Hematopoietic multipotent progenitor cell treated with erythropoietin and hydrocortisone succinate and interleukin-3 and kit ligand, for 17 days (in vitro differentiated cells): ENCODE measurements at regions not wholly inside any gene's neighbourhood (a gene's known extent, or its start where the extent isn't known, plus 50 kb on each side); places are given as distances from the start of the nearest gene placed in this dataset.

Source experiments
- DNase-seq: peaks from one replicate; pipeline ENCODE4 v3.0.0-alpha.2; 2015; ENCODE audit warnings: low spot score

DNA sequence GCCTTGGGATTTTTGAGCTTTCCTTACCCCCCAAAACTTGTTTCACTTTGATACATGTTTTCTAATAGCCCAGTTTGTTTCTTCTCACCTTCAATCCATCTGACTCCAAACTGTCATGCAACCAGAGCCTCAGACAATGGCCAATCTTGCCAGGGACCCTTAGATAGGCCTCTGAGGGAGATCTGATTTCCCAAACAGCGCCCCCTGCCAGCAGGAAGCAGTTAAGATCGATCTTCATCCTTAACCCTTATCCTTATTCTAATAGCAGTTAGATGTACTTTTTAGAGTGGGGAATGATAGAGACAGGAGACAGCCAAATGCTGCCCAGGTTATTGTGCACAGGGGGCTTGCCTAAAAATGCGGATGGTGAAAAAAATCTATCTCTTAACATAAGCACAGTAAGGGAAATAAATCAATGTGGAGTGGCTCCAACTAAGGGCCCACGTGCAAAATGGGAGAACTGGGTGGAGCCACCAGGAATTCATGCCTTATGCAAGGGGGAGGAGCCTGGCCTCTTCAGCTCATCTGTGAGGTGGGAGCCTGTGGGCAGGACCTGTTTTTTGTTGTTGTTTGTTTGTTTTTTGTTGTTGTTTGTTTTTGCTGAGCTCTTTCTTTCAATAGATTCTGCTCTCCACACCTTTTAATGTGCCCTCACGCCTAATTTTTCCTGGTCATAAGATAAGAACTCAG lies 833.6 kb upstream of the AGA start:
- no peak for DNase-seq

DNA sequence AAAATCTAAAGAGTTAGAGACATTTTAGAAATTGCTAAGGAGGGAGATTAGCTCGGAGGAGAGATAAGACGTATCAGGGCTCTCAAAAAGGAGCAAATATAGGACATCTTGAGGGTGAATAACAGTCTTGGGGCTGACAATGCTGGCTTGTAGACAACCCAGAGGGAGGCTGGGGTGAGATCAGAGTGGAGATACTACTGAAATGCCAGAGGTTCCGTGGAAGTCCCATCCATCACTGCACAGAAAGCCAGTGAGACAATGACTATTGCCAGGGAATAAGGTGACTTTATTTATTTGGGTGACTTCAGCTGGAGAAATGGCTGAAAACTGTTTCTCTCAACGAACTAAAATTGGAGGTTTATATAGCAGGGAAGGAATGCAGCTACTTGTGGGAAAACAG lies 838.1 kb upstream of the AGA start:
- DNase-seq: no peak

DNA sequence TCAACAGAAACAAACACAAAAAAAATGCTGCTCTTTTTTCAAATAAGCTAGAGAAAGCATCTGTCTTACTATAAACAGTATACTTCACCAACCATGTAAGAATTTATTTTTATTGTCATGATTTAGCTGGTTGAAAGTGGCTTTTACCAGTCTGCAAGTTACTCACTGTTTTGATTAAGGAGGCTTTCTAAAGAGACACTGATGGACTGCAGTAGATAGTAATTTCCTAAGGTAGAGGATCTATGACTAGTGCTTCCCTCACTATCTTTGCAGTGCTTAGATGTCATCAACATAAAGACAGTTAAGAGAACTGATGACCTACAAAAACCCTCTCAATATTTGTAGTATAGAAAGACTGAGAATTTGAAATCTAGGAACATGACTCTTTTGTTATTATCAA lies 846.2 kb upstream of the AGA start:
- no peak for DNase-seq

DNA sequence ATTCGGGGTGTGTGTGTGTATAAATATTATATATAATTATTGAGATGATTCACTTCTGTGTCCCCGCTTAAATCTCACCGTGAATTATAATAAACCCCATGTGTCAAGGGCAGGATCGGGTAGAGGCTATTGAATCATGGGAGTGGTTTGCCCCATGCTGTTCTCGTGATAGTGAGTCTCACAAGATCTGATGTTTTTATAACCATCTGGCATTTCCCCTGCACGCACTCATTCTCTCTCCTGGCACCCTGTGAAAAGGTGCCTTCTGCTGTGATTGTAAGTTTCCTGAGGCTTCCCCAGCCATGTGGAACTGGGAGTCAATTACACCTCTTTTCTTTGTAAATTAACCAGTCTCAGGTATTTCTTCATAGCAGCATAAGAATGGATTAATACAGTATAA lies 851.4 kb upstream of the AGA start:
- no peak for DNase-seq

DNA sequence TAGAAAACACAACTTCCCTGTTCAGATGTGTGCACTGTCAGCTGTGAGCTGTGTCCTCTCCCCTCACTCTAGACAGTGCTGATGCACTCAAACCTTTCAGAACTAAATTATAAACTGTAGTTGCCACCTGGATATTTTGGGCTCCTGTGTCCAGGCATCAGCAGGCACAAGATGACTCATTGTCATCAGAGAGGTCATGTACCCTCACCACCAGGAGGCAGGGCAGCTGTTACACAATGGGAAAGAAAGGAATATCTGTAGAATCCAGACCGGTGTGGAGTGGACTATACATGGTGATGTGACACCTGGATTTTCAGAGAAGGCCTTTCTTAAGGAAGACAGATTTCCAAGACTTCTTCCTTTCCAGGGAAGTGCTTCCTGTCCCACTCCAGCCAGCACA lies 854.4 kb upstream of the AGA start:
- no peak for DNase-seq

DNA sequence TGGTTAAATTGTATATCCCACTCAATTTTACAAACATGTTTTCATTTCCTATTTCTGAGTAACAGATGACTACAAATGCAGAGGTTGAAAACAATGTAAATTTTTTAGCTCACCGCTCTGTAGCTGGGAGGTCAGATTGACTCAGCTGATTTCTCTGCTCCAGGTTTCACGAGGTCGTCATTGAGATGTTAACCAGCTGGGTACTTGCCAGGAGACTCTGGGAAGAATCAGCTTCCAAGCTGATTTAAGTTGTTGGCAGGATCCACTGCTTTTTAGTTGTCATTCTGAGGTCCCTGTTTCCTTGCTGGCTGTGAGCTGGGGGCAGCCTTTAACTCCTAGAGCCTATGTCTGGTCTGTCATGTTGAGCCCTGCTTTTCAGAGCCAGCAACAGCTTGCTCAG lies 864.3 kb upstream of the AGA start:
- no peak for DNase-seq

DNA sequence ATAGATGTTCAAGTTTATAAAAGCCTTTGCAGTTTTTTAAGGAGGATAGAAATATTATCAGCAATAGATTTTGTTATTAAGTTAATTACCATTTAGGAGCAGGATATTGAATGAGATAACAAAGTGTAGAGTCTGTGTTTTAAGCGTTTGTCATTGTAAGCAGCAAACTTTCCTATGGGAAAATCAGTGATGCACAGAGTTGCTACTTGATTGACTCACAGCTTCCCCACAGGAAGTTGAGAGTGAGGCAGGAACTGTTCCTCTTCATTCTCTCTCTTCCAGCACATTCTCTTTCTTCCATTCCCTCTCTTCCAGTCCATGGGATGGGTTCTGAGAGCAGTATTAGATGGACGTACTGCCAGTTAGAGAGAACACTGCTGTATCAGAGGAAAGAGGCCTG lies 867.7 kb upstream of the AGA start:
- no peak for DNase-seq

DNA sequence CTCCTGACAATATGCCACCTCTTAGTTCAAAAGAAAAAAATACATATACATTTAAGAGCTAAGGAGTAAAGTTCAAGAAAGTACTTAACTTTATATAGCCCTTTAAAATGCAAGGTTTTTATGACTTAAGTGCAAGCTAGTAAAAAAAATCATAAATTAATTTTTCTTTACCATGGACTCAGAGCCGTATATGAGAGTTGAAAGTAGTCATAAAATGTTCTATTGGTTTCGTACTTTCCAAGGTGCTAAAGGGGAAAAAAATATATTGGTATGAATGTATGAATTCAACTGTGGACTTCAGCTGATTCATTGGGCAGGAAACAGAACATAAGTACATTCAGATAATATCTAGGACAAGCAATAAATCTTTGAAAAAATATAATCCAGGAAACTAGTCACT lies 869.8 kb upstream of the AGA start:
- DNase-seq: no peak

DNA sequence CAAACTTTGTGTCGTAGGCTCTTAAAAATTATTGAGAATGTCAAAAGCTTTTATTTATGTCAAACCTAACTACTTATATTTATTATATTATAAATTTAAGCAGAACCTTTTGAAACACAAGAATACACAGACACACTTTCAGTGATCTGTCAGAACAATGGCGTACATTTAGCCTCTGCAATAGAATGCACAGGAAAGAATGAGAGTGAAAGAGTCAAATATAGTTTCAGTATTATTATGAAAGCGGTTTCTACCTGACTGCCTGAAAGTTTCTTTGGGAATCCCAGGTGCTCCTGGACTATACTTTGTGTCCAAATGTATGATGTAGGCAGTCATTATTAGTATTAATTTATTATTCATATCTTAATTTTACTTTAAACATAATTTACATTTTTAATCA lies 872.0 kb upstream of the AGA start:
- DNase-seq: no peak

DNA sequence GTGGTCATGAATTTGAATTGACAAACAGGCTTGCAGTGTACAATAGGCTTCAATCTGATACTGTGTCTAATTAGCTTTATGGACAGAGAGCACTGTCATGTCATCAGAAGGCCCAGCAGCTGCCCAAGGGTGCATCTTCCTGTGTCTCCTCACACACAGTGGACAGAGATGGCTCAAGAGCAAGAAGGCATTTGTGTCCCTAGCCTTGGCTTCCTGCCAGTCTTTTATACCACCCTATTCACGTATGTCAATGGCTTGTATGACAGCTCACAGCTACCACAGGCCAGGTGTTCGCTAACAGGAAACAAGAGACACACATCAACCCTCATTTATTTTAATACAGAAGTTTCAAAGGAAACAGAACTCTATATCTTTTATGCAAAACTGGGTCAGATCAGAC lies 874.0 kb upstream of the AGA start:
- no peak for DNase-seq

DNA sequence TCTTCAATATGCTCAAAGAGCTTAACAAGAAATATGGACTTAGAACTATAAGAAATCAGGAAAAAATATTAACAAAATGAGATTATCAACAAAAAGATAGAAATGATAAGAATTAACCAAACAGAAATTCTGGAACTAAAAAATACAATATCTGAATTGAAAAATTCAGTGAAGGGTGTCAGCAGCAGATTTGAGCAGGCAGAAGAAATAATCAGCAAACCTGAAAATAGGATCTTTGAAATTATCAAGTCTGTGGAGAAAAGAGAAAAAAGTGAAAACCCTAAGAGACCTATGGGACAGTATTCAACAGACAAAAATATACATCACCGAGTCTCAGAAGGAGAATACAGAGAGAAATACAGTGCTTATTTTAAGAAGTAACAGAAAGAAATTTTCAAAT lies 877.8 kb upstream of the AGA start:
- DNase-seq: no peak

DNA sequence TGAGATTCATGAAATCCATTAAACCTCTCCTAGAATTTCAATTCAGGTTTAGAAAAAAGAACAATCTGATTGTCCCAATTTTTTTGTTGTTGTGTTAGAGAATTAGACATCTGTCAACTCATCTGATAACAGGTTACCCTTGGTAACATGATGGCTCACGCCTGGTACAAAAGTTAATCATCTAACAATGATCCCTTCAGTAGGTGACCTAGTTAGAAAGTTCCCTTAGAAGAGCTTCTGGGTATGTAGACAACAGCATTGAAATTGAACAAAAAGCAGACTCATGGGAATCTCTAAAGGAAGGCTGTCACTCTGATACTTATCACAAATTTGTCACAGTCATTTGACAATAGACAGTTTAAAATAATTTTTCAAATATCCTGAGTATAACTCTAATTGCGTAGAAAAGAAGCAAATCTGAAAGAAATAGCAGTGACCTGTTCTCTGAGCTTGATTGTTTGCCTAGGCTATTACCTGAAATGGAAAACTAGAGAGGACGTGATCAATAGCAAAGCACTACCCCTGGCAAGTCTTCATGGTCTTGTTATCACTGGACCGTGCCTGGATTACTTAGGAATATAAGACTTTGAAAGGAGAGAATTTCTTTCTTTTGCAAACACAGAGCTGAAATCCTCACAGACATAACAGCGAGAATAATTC lies 880.4 kb upstream of the AGA start:
- DNase-seq: no peak

DNA sequence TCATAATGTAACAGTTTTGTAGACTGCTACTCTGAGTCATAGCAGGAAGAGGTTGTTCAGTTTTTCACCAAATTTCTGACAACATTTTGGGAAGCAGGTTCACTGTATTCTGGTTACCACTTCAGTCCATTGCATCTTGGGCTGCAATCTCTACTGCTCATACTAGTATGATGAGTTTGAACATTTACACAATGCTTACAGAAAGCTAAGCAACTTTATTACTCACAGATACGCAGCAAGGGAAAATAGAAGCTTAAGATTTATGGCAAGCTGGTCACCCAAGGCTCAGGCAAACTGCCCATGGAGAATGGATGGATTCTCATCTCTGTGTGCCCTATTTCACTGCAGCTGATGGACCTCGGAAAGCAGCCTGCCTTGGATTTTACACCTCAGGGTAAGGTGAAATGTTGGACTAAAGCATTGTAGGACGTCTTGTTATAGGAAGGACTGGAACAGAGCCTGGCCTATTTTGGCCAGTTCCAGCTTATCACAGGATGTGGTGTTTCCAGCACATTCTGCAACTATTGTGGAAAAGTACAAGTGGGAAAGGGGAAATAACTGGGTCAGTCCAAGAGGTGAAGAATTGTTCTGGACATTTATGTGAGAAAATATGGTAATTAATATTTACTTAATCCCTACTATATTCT lies 887.1 kb upstream of the AGA start:
- DNase-seq: no peak

DNA sequence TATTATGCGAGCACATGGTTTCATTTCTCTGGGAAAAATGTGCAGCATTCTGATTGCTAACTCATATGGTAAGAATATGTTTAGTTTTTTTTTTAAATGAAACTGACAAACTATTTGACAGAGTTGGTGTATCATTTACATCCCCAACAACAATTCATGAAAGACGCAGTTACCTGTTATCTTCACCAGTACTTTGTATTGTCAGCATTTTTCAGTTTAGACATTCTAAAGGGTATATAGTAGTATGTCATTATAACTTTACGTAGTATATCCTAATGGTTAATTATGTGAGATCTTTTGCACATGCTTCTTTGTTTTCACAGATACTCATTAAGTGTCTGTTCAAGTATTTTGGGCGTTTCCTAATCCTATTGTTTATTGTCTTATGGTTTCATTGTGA lies 891.1 kb upstream of the AGA start:
- no peak for DNase-seq

DNA sequence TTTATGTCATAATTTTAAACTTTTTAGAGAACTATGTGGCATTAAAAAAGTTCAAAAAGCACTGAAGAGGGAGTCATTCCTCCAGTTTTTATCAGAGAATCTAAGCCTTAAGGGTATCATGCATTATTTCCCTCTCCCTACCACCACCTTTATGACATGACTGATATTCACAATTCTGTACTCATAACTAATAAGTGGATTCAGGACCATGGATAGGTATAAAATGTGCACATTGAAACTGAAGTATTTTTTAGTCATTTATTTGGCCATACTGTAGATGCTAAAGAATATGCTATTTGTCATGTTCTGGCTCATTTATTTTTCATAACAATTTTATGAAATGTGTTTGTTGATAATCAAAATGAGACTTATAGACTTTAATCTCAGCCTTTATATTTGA lies 897.5 kb upstream of the AGA start:
- no peak for DNase-seq

DNA sequence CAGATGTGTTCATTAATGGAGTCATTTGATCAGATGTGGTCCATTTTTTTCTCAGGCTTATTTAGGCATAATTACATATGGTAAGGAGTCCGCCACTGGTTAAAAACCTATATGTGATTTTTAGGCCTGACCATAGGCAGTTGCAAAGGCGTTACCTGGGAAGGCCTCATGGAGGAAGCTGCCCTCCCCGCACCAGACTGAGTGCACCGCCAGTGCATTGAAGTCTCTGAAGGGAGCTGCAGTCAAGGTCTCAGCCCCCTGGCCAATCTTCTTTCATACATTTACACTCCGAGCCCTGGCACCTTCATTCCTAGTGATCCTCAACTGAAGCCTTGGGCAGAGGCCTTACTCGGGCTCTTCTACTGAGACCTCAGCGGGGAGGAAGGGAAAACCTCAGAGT lies 898.2 kb upstream of the AGA start:
- DNase-seq: no peak

DNA sequence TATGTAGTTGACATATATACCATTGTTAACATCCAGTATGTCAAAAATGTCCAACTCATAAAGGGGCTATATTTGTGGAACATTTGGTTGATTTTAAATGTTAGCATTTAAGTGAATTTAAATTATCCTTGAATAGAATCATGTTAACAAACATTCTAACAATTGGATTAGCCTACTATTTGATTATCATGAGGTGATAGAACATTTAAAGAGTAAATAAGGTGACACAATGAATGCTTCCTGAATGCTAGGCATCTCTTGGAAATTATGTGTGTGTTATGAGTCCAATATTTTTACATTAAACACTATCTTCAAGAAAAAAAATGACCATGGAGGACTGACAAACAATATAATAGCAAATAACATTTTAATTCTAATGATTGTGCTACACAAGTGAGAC lies 901.9 kb upstream of the AGA start:
- no peak for DNase-seq

DNA sequence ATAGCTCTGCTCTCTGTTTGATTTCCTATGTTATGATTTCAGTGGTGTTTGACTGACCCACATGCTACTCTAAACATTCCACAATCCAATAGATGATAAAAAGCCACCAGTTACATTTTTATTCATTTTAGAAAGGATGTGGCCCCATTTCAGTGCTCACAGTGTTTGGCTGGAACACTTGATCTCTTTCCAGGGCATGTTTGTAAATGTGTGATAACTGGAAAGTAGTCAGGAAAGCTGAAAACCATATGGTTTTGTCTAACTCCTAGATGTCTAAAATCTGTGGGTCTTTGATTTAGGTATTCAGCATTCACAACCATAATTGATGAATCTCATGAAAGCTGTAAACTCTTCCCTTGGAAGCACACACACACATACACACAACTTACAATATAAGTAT lies 904.9 kb upstream of the AGA start:
- DNase-seq: no peak

DNA sequence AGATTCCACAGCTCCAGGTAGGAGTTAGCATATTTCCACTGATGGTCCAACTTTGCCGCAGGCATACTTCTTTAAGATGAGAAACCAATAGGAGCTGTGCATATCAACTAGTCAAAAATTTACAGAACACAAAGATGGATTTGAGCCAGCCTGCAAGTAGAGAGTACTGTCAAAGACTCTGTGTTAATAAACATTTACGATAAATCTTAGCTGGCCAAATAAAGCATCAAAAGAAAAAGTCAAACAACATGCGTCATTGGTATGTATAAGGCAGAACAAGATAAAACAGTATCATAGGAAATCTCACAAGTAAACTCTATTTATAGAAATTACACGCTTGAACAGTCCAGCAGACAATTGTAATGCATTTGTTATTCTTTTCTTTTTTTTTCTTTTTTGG lies 907.4 kb upstream of the AGA start:
- DNase-seq: no peak

DNA sequence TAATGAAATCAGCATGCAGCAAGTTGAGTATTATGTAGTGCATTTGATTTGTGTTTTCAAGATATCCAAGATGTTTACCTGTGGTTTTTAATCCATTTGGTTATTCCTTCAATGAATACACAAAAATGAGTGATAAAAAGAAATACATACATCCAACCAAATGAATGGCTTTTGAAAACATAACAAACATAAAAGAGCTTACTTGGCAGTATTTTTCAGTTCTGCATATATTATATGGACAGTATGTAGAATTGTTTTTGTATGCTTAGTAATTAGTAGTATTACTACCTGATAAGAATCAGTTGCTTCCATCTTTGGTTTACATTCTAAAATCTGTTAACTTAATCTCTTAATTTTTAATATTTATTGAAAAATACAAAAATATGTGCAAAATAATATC lies 908.9 kb upstream of the AGA start:
- DNase-seq: no peak

DNA sequence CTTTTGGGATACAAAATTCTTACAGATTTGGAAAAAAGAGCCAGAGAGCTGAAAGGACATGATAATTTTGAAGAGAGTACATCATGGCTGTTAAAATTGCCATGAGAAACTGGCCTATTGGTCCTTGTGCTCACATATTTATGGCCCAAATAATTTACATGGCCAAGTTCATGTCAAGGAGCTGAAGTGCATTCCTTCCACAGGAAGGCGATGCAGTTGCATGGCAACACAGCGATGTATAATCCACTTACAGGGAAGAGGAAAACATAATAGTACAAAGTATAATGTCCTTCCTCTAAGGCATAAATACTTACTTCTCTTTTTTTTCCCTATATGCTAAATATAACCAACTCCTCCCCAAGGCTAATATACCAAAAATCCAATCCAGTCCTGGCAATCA lies 914.5 kb upstream of the AGA start:
- DNase-seq: no peak

DNA sequence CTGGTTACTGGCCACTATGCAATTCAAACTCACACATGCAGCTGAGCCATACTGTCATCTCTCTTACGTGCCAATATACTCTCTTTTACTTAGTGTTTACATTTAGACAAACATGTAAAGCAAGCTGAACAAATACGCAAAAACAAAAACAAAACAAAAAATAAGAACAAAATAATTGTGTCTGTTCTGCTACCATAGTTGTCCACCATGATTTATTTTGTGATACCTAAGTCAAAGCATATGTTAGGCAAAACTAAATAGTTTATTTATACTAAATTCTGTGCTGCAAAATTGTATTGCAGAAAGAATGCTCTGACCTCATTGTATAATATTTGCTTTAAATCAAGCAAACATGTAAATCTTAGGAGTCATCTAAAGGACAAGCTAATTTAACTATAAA lies 943.2 kb upstream of the AGA start:
- DNase-seq: no peak

DNA sequence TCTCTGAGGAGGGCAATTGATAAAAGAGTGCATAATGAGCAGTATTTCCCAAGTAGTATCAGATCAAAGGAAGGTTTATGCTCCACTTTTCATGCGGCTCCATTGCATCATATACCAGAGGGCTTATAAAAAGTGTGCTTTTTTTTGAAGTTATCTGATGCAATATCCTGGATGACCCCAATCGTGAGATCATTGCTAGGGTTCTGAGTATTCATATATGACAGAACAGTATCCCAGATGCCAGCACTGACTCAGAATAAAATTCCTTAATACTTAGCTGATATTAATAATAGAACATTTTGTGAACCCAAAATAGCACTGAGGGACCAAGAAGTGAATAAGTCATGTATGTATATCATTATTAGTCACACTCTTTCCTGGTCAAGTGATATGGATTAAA lies 945.5 kb upstream of the AGA start:
- no peak for DNase-seq

DNA sequence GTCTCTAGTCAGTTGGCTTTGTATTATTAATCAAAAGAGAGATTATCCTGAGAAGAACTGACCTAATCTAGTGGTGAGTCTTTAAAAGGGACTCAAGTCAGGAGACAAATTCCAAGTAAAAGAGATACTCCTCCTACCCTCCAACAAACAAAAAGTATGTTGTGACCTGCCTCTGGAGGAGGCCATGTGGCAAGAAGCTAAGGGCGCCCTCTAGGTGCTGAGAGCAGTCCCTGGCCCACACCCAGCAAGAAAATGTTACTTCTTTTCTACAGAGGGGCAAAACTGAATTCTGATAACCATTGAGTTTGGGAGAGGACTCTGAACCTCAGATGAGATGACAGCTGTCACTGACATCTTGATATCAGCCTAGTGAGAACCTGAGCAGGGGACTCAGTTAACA lies 953.6 kb upstream of the AGA start:
- DNase-seq: no peak
